Type B pancreatic cell (in vitro differentiated cells): ENCODE measurements at regions not wholly inside any gene's neighbourhood (a gene's known extent, or its start where the extent isn't known, plus 50 kb on each side); places are given as distances from the start of the nearest gene placed in this dataset.

Source experiments
- DNase-seq: peaks from one replicate; pipeline ENCODE4 v3.0.0; 2021; ENCODE audit warnings: mixed read lengths; ENCODE audit not compliant: unreplicated experiment; ENCODE audit errors: extremely low spot score
- H3K27ac Mint-ChIP-seq: 2 replicates; pipeline ENCODE4 v1.8.0; 2021; ENCODE audit warnings: mild to moderate bottlenecking, mixed read lengths
- H3K27me3 Mint-ChIP-seq: 2 replicates; pipeline ENCODE4 v1.8.0; 2021; ENCODE audit warnings: mixed read lengths
- H3K36me3 Mint-ChIP-seq: 2 replicates; pipeline ENCODE4 v1.8.0; 2021; ENCODE audit warnings: mixed read lengths
- H3K4me1 Mint-ChIP-seq: one replicate; pipeline ENCODE4 v1.8.0; 2021; ENCODE audit warnings: mixed read lengths; ENCODE audit not compliant: unreplicated experiment
- H3K4me3 Mint-ChIP-seq: 2 replicates; pipeline ENCODE4 v1.8.0; 2021; ENCODE audit warnings: mild to moderate bottlenecking, mixed read lengths
- H3K9me3 Mint-ChIP-seq: 2 replicates; pipeline ENCODE4 v1.8.0; 2021; ENCODE audit warnings: mixed read lengths
- TF ChIP-seq, protein P1 (sequence below): fragments of 200-600 bp; sonication (generic); conservative IDR thresholded peaks from 2 replicates; pipeline ENCODE4 v1.5.0; 2021; ENCODE audit warnings: antibody characterized with exemption, mild to moderate bottlenecking

DNA sequence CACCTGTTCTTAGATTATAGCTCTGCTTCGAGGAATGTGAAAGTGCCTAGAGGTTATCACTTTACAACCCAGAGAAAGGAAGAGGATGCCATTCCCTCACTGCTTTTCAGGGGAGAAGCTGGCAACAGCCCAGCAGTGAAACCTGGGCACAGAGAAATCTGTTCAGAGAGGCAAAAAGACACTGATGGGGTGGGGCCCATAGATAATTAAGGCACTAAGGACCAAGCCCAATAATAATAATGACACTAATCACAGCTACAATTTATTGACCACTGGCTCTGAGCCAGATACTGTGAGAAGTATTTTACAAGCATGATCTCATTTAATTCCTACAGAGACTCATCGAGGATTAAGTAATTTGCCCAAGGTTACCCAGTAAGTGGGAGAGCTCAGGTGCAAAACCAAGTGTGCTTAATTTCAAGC, 168.3 kb downstream of the PIK3R1 start:
- no peaks in the 10 kb centered on the region for H3K36me3 Mint-ChIP-seq
- H3K27me3 Mint-ChIP-seq = no peaks in the 10 kb centered on the region
- peaks cover 8% of the 10 kb centered on the region for H3K9me3 Mint-ChIP-seq
- DNase-seq = no peak
- no peak overlapping the region for H3K27ac Mint-ChIP-seq
- TF ChIP-seq, protein P1, sequence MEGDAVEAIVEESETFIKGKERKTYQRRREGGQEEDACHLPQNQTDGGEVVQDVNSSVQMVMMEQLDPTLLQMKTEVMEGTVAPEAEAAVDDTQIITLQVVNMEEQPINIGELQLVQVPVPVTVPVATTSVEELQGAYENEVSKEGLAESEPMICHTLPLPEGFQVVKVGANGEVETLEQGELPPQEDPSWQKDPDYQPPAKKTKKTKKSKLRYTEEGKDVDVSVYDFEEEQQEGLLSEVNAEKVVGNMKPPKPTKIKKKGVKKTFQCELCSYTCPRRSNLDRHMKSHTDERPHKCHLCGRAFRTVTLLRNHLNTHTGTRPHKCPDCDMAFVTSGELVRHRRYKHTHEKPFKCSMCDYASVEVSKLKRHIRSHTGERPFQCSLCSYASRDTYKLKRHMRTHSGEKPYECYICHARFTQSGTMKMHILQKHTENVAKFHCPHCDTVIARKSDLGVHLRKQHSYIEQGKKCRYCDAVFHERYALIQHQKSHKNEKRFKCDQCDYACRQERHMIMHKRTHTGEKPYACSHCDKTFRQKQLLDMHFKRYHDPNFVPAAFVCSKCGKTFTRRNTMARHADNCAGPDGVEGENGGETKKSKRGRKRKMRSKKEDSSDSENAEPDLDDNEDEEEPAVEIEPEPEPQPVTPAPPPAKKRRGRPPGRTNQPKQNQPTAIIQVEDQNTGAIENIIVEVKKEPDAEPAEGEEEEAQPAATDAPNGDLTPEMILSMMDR = no peak
- no peaks in the 10 kb centered on the region for H3K4me1 Mint-ChIP-seq
- no peak overlapping the region for H3K4me3 Mint-ChIP-seq

DNA sequence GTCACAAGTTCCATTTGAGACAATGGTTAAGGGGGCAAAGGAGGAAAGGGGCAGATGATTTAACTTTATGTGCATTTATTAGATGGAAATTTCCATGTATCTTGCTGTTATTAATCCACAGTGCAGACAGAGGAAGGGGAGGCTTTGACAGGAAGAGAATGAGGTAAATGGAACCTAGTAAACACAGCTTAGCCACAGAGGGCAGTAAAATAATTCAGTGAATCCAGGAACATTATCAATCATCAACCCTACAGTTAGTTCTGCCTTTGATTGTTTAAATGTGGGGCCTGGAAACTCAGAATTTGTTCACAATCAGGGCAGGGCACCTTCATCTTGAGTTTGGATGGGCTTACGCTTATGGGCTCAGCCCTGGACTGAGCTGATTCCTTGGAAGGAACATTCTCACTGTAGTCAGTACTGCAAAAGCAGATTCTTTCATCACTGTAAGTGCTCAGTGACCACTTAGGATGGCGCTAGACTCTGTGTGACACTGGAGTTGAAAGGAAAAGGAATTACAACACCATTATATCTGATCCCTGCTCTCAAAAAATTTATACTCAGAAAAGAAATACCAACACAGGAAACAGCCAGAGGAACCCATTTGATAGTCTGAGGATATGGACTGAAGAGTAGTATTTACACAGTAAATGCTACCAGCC, 169.5 kb downstream of the PIK3R1 start:
- Mint-ChIP-seq H3K9me3 (peaks cover 8% of the 10 kb centered on the region), H3K27me3 (no peaks in the 10 kb centered on the region), H3K4me1 (no peaks in the 10 kb centered on the region), H3K4me3 (no peak overlapping the region), H3K27ac (no peak overlapping the region), H3K36me3 (no peaks in the 10 kb centered on the region)
- TF ChIP-seq, protein P1 = no peak
- DNase-seq = no peak

DNA sequence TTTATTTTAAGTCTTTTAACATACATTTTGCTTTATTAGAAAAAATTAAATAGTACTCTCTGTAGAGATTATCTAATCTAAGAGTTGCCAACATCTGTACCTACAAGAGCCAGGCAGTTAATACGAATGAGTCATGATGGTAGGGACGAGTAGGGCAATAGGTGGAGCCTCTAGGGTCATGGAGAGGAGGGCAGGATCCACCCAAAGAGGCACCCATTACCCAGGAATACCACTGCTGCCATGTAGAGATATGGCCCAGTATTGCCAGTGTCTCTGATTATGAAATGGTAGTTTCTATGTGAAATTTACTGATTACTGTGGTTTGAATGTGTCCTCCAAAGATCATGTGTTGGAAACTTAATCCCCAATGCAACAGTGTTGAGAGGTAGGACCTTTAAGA, 170.4 kb downstream of the PIK3R1 start:
- Mint-ChIP-seq H3K36me3 (no peaks in the 10 kb centered on the region), H3K4me1 (no peaks in the 10 kb centered on the region), H3K9me3 (peaks cover 8% of the 10 kb centered on the region), H3K27me3 (no peaks in the 10 kb centered on the region), H3K27ac (no peak overlapping the region), H3K4me3 (no peak overlapping the region)
- TF ChIP-seq, protein P1 = no peak
- no peak for DNase-seq

DNA sequence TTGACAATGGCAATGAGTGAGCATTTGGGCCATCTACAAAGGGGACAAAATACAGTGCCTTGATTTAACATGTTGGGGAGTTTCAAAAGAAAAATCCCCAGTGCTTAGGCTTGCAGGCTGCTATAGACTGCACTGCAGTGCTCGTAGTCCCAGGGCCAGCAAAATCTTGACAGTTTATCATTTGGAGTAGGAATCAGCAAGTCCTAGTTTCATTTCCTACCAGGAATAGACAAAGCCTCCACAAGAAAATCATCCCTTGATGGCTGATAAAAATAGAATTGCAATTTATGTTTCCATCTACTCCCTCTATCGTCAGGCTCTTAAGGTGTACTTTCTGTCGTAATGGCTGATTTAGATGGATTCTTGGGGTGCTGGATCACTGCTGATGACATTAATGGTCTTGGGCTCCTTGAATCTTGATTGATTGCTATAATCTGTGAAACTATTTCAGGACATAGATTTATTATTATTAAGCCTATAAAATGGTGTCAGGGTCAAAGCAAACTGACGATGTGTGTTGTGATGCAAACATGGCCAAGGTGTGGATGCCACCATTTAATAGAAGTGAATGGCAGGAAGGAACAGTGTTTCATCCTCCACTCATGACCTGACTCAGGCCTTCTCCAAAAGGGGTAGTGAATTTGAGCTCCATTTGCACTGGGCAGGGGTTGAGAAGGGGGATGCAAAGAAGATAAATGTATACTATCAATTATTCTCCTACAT, 171.7 kb downstream of the PIK3R1 start:
- Mint-ChIP-seq H3K36me3 (no peaks in the 10 kb centered on the region), H3K9me3 (peaks cover 8% of the 10 kb centered on the region), H3K27me3 (no peaks in the 10 kb centered on the region), H3K4me1 (no peaks in the 10 kb centered on the region), H3K4me3 (no peak overlapping the region), H3K27ac (no peak overlapping the region)
- no peak for DNase-seq
- TF ChIP-seq, protein P1 = no peak

DNA sequence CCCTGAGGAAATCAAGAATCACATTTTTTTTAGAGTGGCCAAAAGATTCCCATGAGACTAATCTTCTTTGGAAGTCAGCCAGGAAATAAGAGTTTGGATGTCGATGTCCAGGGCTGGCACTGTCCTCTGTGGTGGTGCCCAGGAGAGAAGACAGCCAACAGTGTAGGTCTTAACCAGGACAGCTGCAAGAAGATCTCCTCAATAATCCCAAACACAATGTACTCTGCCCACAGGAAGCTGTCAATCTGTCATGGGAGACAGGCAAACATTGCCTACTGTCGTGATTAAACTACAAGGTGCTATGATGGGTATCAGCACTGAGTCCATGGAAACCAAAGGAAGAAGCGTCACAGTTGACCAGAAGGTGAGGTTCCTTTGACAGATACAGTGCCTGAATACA, 174.1 kb downstream of the PIK3R1 start:
- H3K4me1 Mint-ChIP-seq = no peaks in the 10 kb centered on the region
- no peak overlapping the region for H3K4me3 Mint-ChIP-seq
- no peaks in the 10 kb centered on the region for H3K27me3 Mint-ChIP-seq
- TF ChIP-seq, protein P1 = no peak
- H3K36me3 Mint-ChIP-seq = no peaks in the 10 kb centered on the region
- DNase-seq = no peak
- no peaks in the 10 kb centered on the region for H3K9me3 Mint-ChIP-seq
- no peak overlapping the region for H3K27ac Mint-ChIP-seq
